Mesothelial cell of epicardium (in vitro differentiated cells): ENCODE measurements at regions not wholly inside any gene's neighbourhood (a gene's known extent, or its start where the extent isn't known, plus 50 kb on each side); places are given as distances from the start of the nearest gene placed in this dataset.

ENCODE experiments used
- DNase-seq, 2 experiments: peaks; one replicate each; pipeline ENCODE4 v3.0.0; 2021; ENCODE audit warnings: low spot score in 2 of 2; ENCODE audit not compliant: unreplicated experiment in 2 of 2
- H3K27ac Mint-ChIP-seq: 2 replicates; pipeline ENCODE4 v1.8.0; 2021; ENCODE audit warnings: mixed read lengths
- H3K27me3 Mint-ChIP-seq: 2 replicates; pipeline ENCODE4 v1.8.0; 2021; ENCODE audit warnings: low read depth, mixed read lengths
- H3K36me3 Mint-ChIP-seq: 2 replicates; pipeline ENCODE4 v1.8.0; 2021; ENCODE audit warnings: mixed read lengths
- H3K4me1 Mint-ChIP-seq: 2 replicates; pipeline ENCODE4 v1.8.0; 2021; ENCODE audit warnings: mixed read lengths
- H3K4me3 Mint-ChIP-seq: 2 replicates; pipeline ENCODE4 v1.8.0; 2021; ENCODE audit warnings: mild to moderate bottlenecking, moderate library complexity, mixed read lengths
- H3K9me3 Mint-ChIP-seq: 2 replicates; pipeline ENCODE4 v1.8.0; 2021; ENCODE audit warnings: mixed read lengths
- CTCF ChIP-seq: fragments of 200-600 bp; sonication (generic); IDR thresholded peaks from one replicate; pipeline ENCODE4 v1.5.0; 2021; ENCODE audit warnings: antibody characterized with exemption; ENCODE audit not compliant: unreplicated experiment

- Mint-ChIP-seq H3K9me3 (no peaks in the 10 kb centered on the region), H3K36me3 (no peaks in the 10 kb centered on the region), H3K4me3 (no peak overlapping the region), H3K4me1 (no peaks in the 10 kb centered on the region), H3K27ac (no peak overlapping the region), H3K27me3 (peaks cover 16% of the 10 kb centered on the region)
- DNase-seq: no peak
- TF ChIP-seq CTCF: no peak
Measured at GRCh38 chr18:77857678-77858655, 608.3 kb downstream of the GALR1 start.

DNA sequence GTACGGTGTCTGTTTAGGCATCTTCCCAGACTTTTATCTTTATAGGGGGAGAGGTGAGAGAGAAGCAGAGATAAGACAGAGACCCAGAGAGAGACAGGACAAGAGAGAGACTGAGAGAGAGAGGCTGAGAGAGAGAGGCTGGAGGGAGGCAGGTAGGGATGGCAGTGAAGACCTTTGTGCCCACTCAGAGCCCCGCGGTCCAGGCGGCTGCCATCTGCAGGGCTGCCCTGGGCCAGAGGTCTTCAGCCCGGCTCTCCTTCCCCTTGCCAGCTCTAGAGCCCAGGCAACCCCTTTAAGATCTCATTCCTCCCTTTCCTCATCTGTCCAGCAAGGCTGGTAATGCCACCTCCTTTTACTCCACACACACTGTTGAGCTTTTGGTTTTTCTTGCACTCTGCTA is 610.0 kb downstream of the GALR1 start:
- Mint-ChIP-seq H3K36me3 (no peaks in the 10 kb centered on the region), H3K4me3 (no peak overlapping the region), H3K9me3 (no peaks in the 10 kb centered on the region), H3K4me1 (no peaks in the 10 kb centered on the region), H3K27me3 (peaks cover 14% of the 10 kb centered on the region), H3K27ac (no peak overlapping the region)
- no peak for DNase-seq
- no peak for TF ChIP-seq CTCF

DNA sequence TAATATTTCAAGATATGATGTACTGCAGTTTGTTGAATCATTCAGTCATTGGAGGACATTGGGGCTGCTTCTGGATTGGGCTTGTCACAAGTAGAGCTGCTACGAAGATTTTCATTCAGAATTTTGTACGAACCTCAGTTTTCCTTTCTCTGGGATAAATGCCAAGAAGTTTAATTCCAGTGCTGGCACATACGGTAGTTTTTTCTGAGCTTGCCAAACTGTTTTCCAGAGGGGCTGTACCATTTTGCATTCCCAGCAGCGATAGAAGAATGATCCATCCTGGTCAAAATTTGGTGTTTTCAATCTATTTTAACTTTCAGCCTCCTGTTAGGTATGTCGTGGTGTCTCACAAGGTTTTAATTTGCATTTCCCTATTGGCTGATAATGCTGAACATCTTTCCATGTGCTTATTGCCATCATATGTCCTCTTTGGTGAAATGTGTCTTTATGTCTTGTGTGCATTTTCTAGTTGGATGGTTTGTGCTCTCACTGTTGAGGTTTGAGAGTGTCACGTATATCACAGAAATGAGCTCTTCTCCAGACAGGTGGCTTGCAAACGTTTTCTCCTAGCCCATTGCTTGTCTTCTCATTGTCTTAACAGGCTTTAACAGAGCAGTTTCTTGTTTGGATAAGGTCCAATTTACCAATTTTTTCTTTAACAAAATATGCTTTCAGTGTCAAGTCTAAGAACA is 612.6 kb downstream of the GALR1 start:
- Mint-ChIP-seq H3K9me3 (no peaks in the 10 kb centered on the region), H3K36me3 (no peaks in the 10 kb centered on the region), H3K4me1 (no peaks in the 10 kb centered on the region), H3K27me3 (peaks cover 16% of the 10 kb centered on the region), H3K27ac (no peak overlapping the region), H3K4me3 (no peak overlapping the region)
- DNase-seq: no peak
- TF ChIP-seq CTCF: no peak

- no peak for TF ChIP-seq CTCF
- Mint-ChIP-seq H3K36me3 (no peaks in the 10 kb centered on the region), H3K9me3 (peaks cover 5% of the 10 kb centered on the region), H3K27ac (no peak overlapping the region), H3K4me3 (no peak overlapping the region), H3K4me1 (no peaks in the 10 kb centered on the region), H3K27me3 (peaks cover 5% of the 10 kb centered on the region)
- DNase-seq: no peak
Measured at GRCh38 chr18:77865853-77866252, 616.2 kb downstream of the GALR1 start.

DNA sequence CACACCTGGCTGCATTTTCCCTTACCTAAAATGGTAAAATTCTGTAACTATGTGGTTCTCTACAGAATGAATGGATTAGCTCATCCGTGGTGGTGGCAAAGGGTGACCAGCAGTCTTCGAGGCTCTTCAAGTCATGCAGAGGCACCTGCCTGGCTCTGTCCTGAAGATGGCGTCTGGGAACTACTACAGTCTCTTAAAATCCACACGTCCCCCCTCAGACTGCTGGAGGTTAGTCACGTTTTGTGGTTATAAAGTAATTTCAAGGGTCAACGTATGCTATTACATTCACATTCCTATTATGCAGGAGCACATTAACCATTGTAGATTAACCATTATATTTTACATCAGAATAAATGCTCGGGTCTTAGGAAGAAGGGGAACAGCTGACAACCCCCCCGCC is 616.7 kb downstream of the GALR1 start:
- peaks cover 5% of the 10 kb centered on the region for H3K9me3 Mint-ChIP-seq
- H3K27ac Mint-ChIP-seq: no peak overlapping the region
- no peak for DNase-seq
- H3K4me3 Mint-ChIP-seq: no peak overlapping the region
- TF ChIP-seq CTCF: no peak
- H3K27me3 Mint-ChIP-seq: peaks cover 9% of the 10 kb centered on the region
- no peaks in the 10 kb centered on the region for H3K36me3 Mint-ChIP-seq
- H3K4me1 Mint-ChIP-seq: no peaks in the 10 kb centered on the region
